ENCODE measurements at regions not wholly inside any gene's neighbourhood (a gene's known extent, or its start where the extent isn't known, plus 50 kb on each side); places are given as distances from the start of the nearest gene placed in this dataset.

GRCh38 chr6:120395784-120396183 is 938.5 kb downstream of the TBC1D32 start:
- TF ChIP-seq POLR2A (IDR thresholded peaks at IDR 0.05) (no peak), CTCF (IDR thresholded peaks at IDR 0.05) (no peak)

Measured in body of pancreas (tissue), 4 donors.